CD14-positive monocyte (primary cell): ENCODE measurements at regions not wholly inside any gene's neighbourhood (a gene's known extent, or its start where the extent isn't known, plus 50 kb on each side); places are given as distances from the start of the nearest gene placed in this dataset.
A peak's percentile ranks its signal among the peaks of the same experiment; 100 is the strongest.

ENCODE experiments used
- DNase-seq, 3 donors: peaks; one replicate each; pipeline ENCODE4 v3.0.0-alpha.2; 2011 to 2022
- H2AFZ ChIP-seq: 2 replicates; pipeline ENCODE4 v1.6.0; 2012; ENCODE audit warnings: mild to moderate bottlenecking, low read depth, low read length, inconsistent platforms; ENCODE audit not compliant: insufficient read depth, poor library complexity, severe bottlenecking
- H3K27ac ChIP-seq, 2 donors: 1 replicate in 1 of 2; 2 replicates in 1 of 2; pipeline ENCODE4 v1.5.1; 2012 to 2013; ENCODE audit warnings: low read length in 2 of 2, control low read depth in 1 of 2, inconsistent platforms in 1 of 2, low read depth in 1 of 2, mild to moderate bottlenecking in 1 of 2
- H3K27me3 ChIP-seq, 2 donors: one replicate each; pipeline versions ENCODE4 v1.6.0 to v1.6.1; 2011 to 2013; ENCODE audit warnings: low read length in 2 of 2; ENCODE audit not compliant: control insufficient read depth in 2 of 2, insufficient read depth in 2 of 2
- H3K36me3 ChIP-seq, 2 donors: replicated peaks in 1 of 2; 1 replicate in 1 of 2; 2 replicates in 1 of 2; pipeline versions ENCODE4 v1.5.1 to v1.6.1; 2012 to 2013; ENCODE audit warnings: low read length in 2 of 2, control low read depth in 1 of 2, inconsistent platforms in 1 of 2, mild to moderate bottlenecking in 1 of 2; ENCODE audit not compliant: insufficient read depth in 2 of 2, control insufficient read depth in 1 of 2
- H3K4me1 ChIP-seq, 2 donors: 1 replicate in 1 of 2; 2 replicates in 1 of 2; pipeline versions ENCODE4 v1.5.1 to v1.6.1; 2012 to 2013; ENCODE audit warnings: low read length in 2 of 2, control low read depth in 1 of 2, inconsistent platforms in 1 of 2, mild to moderate bottlenecking in 1 of 2, moderate library complexity in 1 of 2; ENCODE audit not compliant: insufficient read depth in 2 of 2, control insufficient read depth in 1 of 2
- H3K4me2 ChIP-seq: replicated peaks from 2 replicates; pipeline ENCODE3; 2012; ENCODE audit warnings: low read length, moderate library complexity, mild to moderate bottlenecking; ENCODE audit not compliant: poor library complexity, severe bottlenecking; ENCODE audit errors: extremely low read depth
- H3K4me3 ChIP-seq, 3 experiments: fragments of 200-600 bp in 1 of 3; sonication (generic) in 1 of 3; replicated peaks in 1 of 3; 1 replicate in 2 of 3; 2 replicates in 1 of 3; pipeline ENCODE4 v1.5.1; 2011 to 2013; ENCODE audit warnings: low read length in 3 of 3, mild to moderate bottlenecking in 3 of 3, control low read depth in 2 of 3, low read depth in 2 of 3, inconsistent platforms in 1 of 3, moderate library complexity in 1 of 3
- H3K79me2 ChIP-seq: 2 replicates; pipeline ENCODE4 v1.6.0; 2012; ENCODE audit warnings: mild to moderate bottlenecking, control low read depth, inconsistent platforms, low read length, moderate library complexity; ENCODE audit not compliant: insufficient read depth
- H3K9ac ChIP-seq: 2 replicates; pipeline ENCODE4 v1.6.0; 2017; ENCODE audit warnings: low read length, mild to moderate bottlenecking; ENCODE audit not compliant: insufficient read depth, poor library complexity, severe bottlenecking
- H3K9me3 ChIP-seq, 2 donors: replicated peaks in 1 of 2; 1 replicate in 1 of 2; 2 replicates in 1 of 2; pipeline versions ENCODE4 v1.5.1 to v1.6.1; 2012 to 2013; ENCODE audit warnings: low read length in 2 of 2, control low read depth in 1 of 2; ENCODE audit not compliant: control insufficient read depth in 1 of 2, insufficient read depth in 1 of 2
- H4K20me1 ChIP-seq: 2 replicates; pipeline ENCODE4 v1.6.0; 2012; ENCODE audit warnings: mild to moderate bottlenecking, low read length, control low read depth, moderate library complexity; ENCODE audit not compliant: insufficient read depth
- H3K27ac Mint-ChIP-seq, 7 donors: one replicate each; pipeline ENCODE4 v1.8.0; 2020; ENCODE audit warnings: mild to moderate bottlenecking in 7 of 7, mixed read lengths in 7 of 7, moderate library complexity in 6 of 7, inconsistent platforms in 2 of 7
- H3K27me3 Mint-ChIP-seq, 3 donors: one replicate each; pipeline ENCODE4 v1.8.0; 2021 to 2022; ENCODE audit warnings: low read depth in 3 of 3, mild to moderate bottlenecking in 3 of 3, mixed read lengths in 3 of 3, moderate library complexity in 3 of 3, inconsistent platforms in 1 of 3
- H3K36me3 Mint-ChIP-seq, 2 donors: one replicate each; pipeline ENCODE4 v1.8.0; 2020; ENCODE audit warnings: mixed read lengths in 2 of 2, inconsistent platforms in 1 of 2, mild to moderate bottlenecking in 1 of 2
- H3K4me1 Mint-ChIP-seq: one replicate; pipeline ENCODE4 v1.8.0; 2020; ENCODE audit warnings: mild to moderate bottlenecking, mixed read lengths
- H3K4me3 Mint-ChIP-seq, 2 donors: one replicate each; pipeline ENCODE4 v1.8.0; 2020; ENCODE audit warnings: mild to moderate bottlenecking in 2 of 2, mixed read lengths in 2 of 2, moderate library complexity in 1 of 2
- H3K9me3 Mint-ChIP-seq, 7 donors: one replicate each; pipeline ENCODE4 v1.8.0; 2020 to 2022; ENCODE audit warnings: mixed read lengths in 7 of 7, mild to moderate bottlenecking in 6 of 7, moderate library complexity in 6 of 7, inconsistent platforms in 2 of 7
- CTCF ChIP-seq: fragments of 200-600 bp; IDR thresholded peaks from one replicate; pipeline ENCODE4 v1.8.0; 2022; ENCODE audit warnings: antibody characterized with exemption, mild to moderate bottlenecking
- WGBS: methylation state at CpG from one replicate; pipeline ENCODE4 v1.1.5; 2013; ENCODE audit warnings: missing lambda C conversion rate; ENCODE audit not compliant: insufficient coverage; 5-methylcytosine and 5-hydroxymethylcytosine counted together
- intact Hi-C, 2 donors: fragments of 100-400 bp; cut with micrococcal nuclease; formaldehyde crosslinking; loops; one replicate each; pipeline versions ENCODE4 v1.15.0 to v1.15.1; 2023

DNA sequence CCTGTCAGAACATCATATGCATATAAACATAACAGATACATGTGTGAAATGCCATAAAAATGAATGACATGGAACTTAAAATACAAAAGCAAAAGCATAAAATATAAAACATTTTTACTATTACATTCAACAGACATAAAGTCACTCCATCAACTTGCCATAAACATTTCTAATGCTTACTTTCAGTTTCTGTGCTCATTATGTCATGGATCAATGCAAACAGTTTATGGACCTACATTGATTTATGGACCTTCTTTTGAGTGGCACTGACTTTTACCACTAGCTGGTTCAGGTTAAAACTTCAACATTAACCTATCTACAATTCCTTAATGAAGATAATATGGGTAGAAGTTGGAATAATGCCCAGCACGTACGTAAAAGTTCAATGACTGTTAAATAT, 577.4 kb upstream of the LMCD1 start:
- Histone ChIP-seq H3K36me3 (no peaks in the 10 kb centered on the region), H2AFZ (no peak overlapping the region), H3K4me2 (no peak overlapping the region), H3K9me3 (peaks cover 0 to 2% of the 10 kb centered on the region in 2 donors), H4K20me1 (no peaks in the 10 kb centered on the region), H3K4me1 (no peaks in the 10 kb centered on the region), H3K27me3 (no peaks in the 10 kb centered on the region), H3K9ac (no peak overlapping the region), H3K27ac (no peak overlapping the region), H3K79me2 (no peaks in the 10 kb centered on the region), H3K4me3 (no peak overlapping the region)
- Mint-ChIP-seq H3K27me3 (peaks cover 0 to 4% (median 3%) of the 10 kb centered on the region in 3 donors), H3K36me3 (no peaks in the 10 kb centered on the region), H3K4me1 (no peaks in the 10 kb centered on the region), H3K27ac (no peak overlapping the region), H3K4me3 (no peak overlapping the region), H3K9me3 (peaks cover 0 to 10% (median 3%) of the 10 kb centered on the region in 7 donors)
- DNase-seq, result no peak
- WGBS, result no CpG with 5 or more reads among the region's 2 CpGs
- no peak for TF ChIP-seq CTCF
- intact Hi-C loops, result no loop called here

GRCh38 chr3:7927015-7927414, 574.6 kb upstream of the LMCD1 start:
- no peak for DNase-seq
- 100% methylated on average over 1 of the region's 1 CpG for WGBS
- no peaks in the 10 kb centered on the region for H3K4me1 ChIP-seq
- Mint-ChIP-seq H3K27me3 (peaks cover 0 to 3% (median 0%) of the 10 kb centered on the region in 3 donors), H3K4me1 (no peaks in the 10 kb centered on the region), H3K36me3 (no peaks in the 10 kb centered on the region), H3K4me3 (no peak overlapping the region), H3K9me3 (peaks cover 0 to 9% (median 2%) of the 10 kb centered on the region in 7 donors), H3K27ac (peak overlapping the region in 1 of 7 donors; percentile 31)
- no peak overlapping the region for H3K4me3 ChIP-seq
- no peaks in the 10 kb centered on the region for H3K36me3 ChIP-seq
- TF ChIP-seq CTCF, result no peak
- H3K27ac ChIP-seq, result no peak overlapping the region
- no peak overlapping the region for H3K4me2 ChIP-seq
- H2AFZ ChIP-seq, result no peak overlapping the region
- no peaks in the 10 kb centered on the region for H3K27me3 ChIP-seq
- no peaks in the 10 kb centered on the region for H3K9me3 ChIP-seq
- intact Hi-C loops, result no loop called here
- H3K79me2 ChIP-seq, result no peaks in the 10 kb centered on the region
- no peak overlapping the region for H3K9ac ChIP-seq
- no peaks in the 10 kb centered on the region for H4K20me1 ChIP-seq
